Activated effector memory CD4-positive, alpha-beta T cell treated with anti-CD3 and anti-CD28 coated beads, Interleukin-2, amount 50 U/mL, for 16 hours (primary cell): ENCODE measurements at regions not wholly inside any gene's neighbourhood (a gene's known extent, or its start where the extent isn't known, plus 50 kb on each side); places are given as distances from the start of the nearest gene placed in this dataset.

Experiments
- DNase-seq: peaks from one replicate; pipeline ENCODE4 v3.0.0-alpha.2; 2020

- no peak for DNase-seq
These were observed 191.3 kb downstream of the FGFR2 start for GRCh38 chr10:121406823-121407545.

- no peak for DNase-seq
These were observed 188.7 kb downstream of the FGFR2 start for GRCh38 chr10:121409466-121410104.

- no peak for DNase-seq
These were observed 187.2 kb downstream of the FGFR2 start for GRCh38 chr10:121411004-121411403.

- no peak for DNase-seq
These were observed 184.3 kb downstream of the FGFR2 start for GRCh38 chr10:121413951-121414350.

GRCh38 chr10:121414366-121415062 lies 183.7 kb downstream of the FGFR2 start:
- no peak for DNase-seq

- no peak for DNase-seq
These were observed 183.2 kb downstream of the FGFR2 start for GRCh38 chr10:121415063-121415399.

- DNase-seq = no peak
These were observed 182.2 kb downstream of the FGFR2 start for GRCh38 chr10:121416071-121416470.

GRCh38 chr10:121417298-121417697 lies 180.9 kb downstream of the FGFR2 start:
- no peak for DNase-seq

- no peak for DNase-seq
These were observed 180.0 kb downstream of the FGFR2 start for GRCh38 chr10:121418126-121418777.

- DNase-seq = no peak
These were observed 178.2 kb downstream of the FGFR2 start for GRCh38 chr10:121420006-121420405.

GRCh38 chr10:121422096-121422495 lies 176.1 kb downstream of the FGFR2 start:
- no peak for DNase-seq

- no peak for DNase-seq
These were observed 172.6 kb downstream of the FGFR2 start for GRCh38 chr10:121425623-121426022.

GRCh38 chr10:121426307-121426706 lies 171.9 kb downstream of the FGFR2 start:
- DNase-seq = no peak
